Activated T-cell treated with anti-CD3 and anti-CD28 coated beads, Interleukin-2, amount 50 U/mL, for 4 hours (primary cell): ENCODE measurements at regions not wholly inside any gene's neighbourhood (a gene's known extent, or its start where the extent isn't known, plus 50 kb on each side); places are given as distances from the start of the nearest gene placed in this dataset.

Source experiments
- ATAC-seq, 2 donors: fragments of 200-7000 bp; cut with Tn5 transposase; one replicate each; pipeline ENCODE4 v1.10.0; 2021
- DNase-seq: peaks from one replicate; pipeline ENCODE4 v3.0.0-alpha.2; 2020
- H3K27me3 Mint-ChIP-seq: one replicate; pipeline ENCODE4 v1.8.0; 2021; ENCODE audit warnings: low read depth, mixed read lengths
- H3K36me3 Mint-ChIP-seq: one replicate; pipeline ENCODE4 v1.8.0; 2022; ENCODE audit warnings: mixed read lengths; ENCODE audit not compliant: insufficient read depth
- H3K4me1 Mint-ChIP-seq: one replicate; pipeline ENCODE4 v1.8.0; 2021; ENCODE audit warnings: low read depth, mixed read lengths
- H3K4me3 Mint-ChIP-seq: one replicate; pipeline ENCODE4 v1.8.0; 2021; ENCODE audit warnings: mild to moderate bottlenecking, moderate library complexity, mixed read lengths
- H3K9me3 Mint-ChIP-seq: one replicate; pipeline ENCODE4 v1.8.0; 2021; ENCODE audit warnings: mixed read lengths

GRCh38 chr15:79172801-79173460 lies 82.4 kb upstream of the RASGRF1 start:
- H3K9me3 Mint-ChIP-seq: no peaks in the 10 kb centered on the region

GRCh38 chr15:79172032-79172481 lies 81.5 kb upstream of the RASGRF1 start:
- no peaks in the 10 kb centered on the region for H3K9me3 Mint-ChIP-seq
- ATAC-seq: no peak
- no peak overlapping the region for H3K4me3 Mint-ChIP-seq
- H3K4me1 Mint-ChIP-seq: no peaks in the 10 kb centered on the region
- no peaks in the 10 kb centered on the region for H3K36me3 Mint-ChIP-seq
- no peak for DNase-seq
- H3K27me3 Mint-ChIP-seq: peaks cover 35% of the 10 kb centered on the region

More at GRCh38 chr15:79172801-79173460, 82.4 kb upstream of the RASGRF1 start:
- ATAC-seq (no peak), DNase-seq (no peak)
- Mint-ChIP-seq H3K36me3 (no peaks in the 10 kb centered on the region), H3K27me3 (peaks cover 39% of the 10 kb centered on the region), H3K4me3 (no peak overlapping the region), H3K4me1 (no peaks in the 10 kb centered on the region)

GRCh38 chr15:79171320-79172031 lies 80.9 kb upstream of the RASGRF1 start:
- H3K4me3 Mint-ChIP-seq: no peak overlapping the region
- H3K9me3 Mint-ChIP-seq: no peaks in the 10 kb centered on the region
- H3K27me3 Mint-ChIP-seq: peaks cover 35% of the 10 kb centered on the region
- H3K36me3 Mint-ChIP-seq: no peaks in the 10 kb centered on the region
- ATAC-seq: no peak
- H3K4me1 Mint-ChIP-seq: no peaks in the 10 kb centered on the region
- DNase-seq: no peak

- ATAC-seq (no peak), DNase-seq (no peak)
- Mint-ChIP-seq H3K27me3 (peaks cover 38% of the 10 kb centered on the region), H3K9me3 (no peaks in the 10 kb centered on the region), H3K4me1 (no peaks in the 10 kb centered on the region), H3K36me3 (no peaks in the 10 kb centered on the region), H3K4me3 (no peak overlapping the region)
Measured at GRCh38 chr15:79170256-79170664, 79.7 kb upstream of the RASGRF1 start.

GRCh38 chr15:79169526-79170133 lies 79.0 kb upstream of the RASGRF1 start:
- DNase-seq: no peak
- Mint-ChIP-seq H3K4me3 (no peak overlapping the region), H3K36me3 (no peaks in the 10 kb centered on the region), H3K27me3 (peaks cover 41% of the 10 kb centered on the region), H3K4me1 (no peaks in the 10 kb centered on the region), H3K9me3 (no peaks in the 10 kb centered on the region)
- no peak for ATAC-seq

- no peaks in the 10 kb centered on the region for H3K4me1 Mint-ChIP-seq
- H3K27me3 Mint-ChIP-seq: peaks cover 46% of the 10 kb centered on the region
- H3K36me3 Mint-ChIP-seq: no peaks in the 10 kb centered on the region
- no peaks in the 10 kb centered on the region for H3K9me3 Mint-ChIP-seq
- ATAC-seq (no peak), DNase-seq (no peak)
- no peak overlapping the region for H3K4me3 Mint-ChIP-seq
Measured at GRCh38 chr15:79168922-79169456, 78.4 kb upstream of the RASGRF1 start.

- ATAC-seq: no peak
- no peak overlapping the region for H3K4me3 Mint-ChIP-seq
- H3K36me3 Mint-ChIP-seq: no peaks in the 10 kb centered on the region
- no peak for DNase-seq
- H3K9me3 Mint-ChIP-seq: no peaks in the 10 kb centered on the region
- no peaks in the 10 kb centered on the region for H3K4me1 Mint-ChIP-seq
- H3K27me3 Mint-ChIP-seq: peaks cover 42% of the 10 kb centered on the region
Measured at GRCh38 chr15:79167776-79168175, 77.2 kb upstream of the RASGRF1 start.

- no peak for DNase-seq
- Mint-ChIP-seq H3K4me3 (no peak overlapping the region), H3K36me3 (no peaks in the 10 kb centered on the region), H3K9me3 (no peaks in the 10 kb centered on the region), H3K4me1 (no peaks in the 10 kb centered on the region), H3K27me3 (peaks cover 33% of the 10 kb centered on the region)
- ATAC-seq: no peak
Measured at GRCh38 chr15:79166311-79166955, 75.9 kb upstream of the RASGRF1 start.

GRCh38 chr15:79164465-79164864 lies 73.9 kb upstream of the RASGRF1 start:
- Mint-ChIP-seq H3K27me3 (peaks cover 30% of the 10 kb centered on the region), H3K9me3 (no peaks in the 10 kb centered on the region), H3K36me3 (no peaks in the 10 kb centered on the region), H3K4me3 (no peak overlapping the region), H3K4me1 (no peaks in the 10 kb centered on the region)
- DNase-seq (no peak), ATAC-seq (no peak)

GRCh38 chr15:79164043-79164442 lies 73.5 kb upstream of the RASGRF1 start:
- Mint-ChIP-seq H3K36me3 (no peaks in the 10 kb centered on the region), H3K4me3 (no peak overlapping the region), H3K27me3 (peaks cover 26% of the 10 kb centered on the region), H3K4me1 (no peaks in the 10 kb centered on the region), H3K9me3 (no peaks in the 10 kb centered on the region)
- no peak for DNase-seq
- no peak for ATAC-seq

- no peaks in the 10 kb centered on the region for H3K4me1 Mint-ChIP-seq
- no peak overlapping the region for H3K4me3 Mint-ChIP-seq
- ATAC-seq (no peak), DNase-seq (no peak)
- peaks cover 28% of the 10 kb centered on the region for H3K27me3 Mint-ChIP-seq
- H3K36me3 Mint-ChIP-seq: no peaks in the 10 kb centered on the region
- no peaks in the 10 kb centered on the region for H3K9me3 Mint-ChIP-seq
Measured at GRCh38 chr15:79163395-79163794, 72.8 kb upstream of the RASGRF1 start.

GRCh38 chr15:79161837-79162508 lies 71.4 kb upstream of the RASGRF1 start:
- DNase-seq (no peak), ATAC-seq (no peak)
- H3K9me3 Mint-ChIP-seq: no peaks in the 10 kb centered on the region
- no peaks in the 10 kb centered on the region for H3K36me3 Mint-ChIP-seq
- no peaks in the 10 kb centered on the region for H3K4me1 Mint-ChIP-seq
- H3K4me3 Mint-ChIP-seq: no peak overlapping the region
- peaks cover 24% of the 10 kb centered on the region for H3K27me3 Mint-ChIP-seq

GRCh38 chr15:79160211-79160610 lies 69.6 kb upstream of the RASGRF1 start:
- H3K27me3 Mint-ChIP-seq: peaks cover 18% of the 10 kb centered on the region
- no peaks in the 10 kb centered on the region for H3K9me3 Mint-ChIP-seq
- DNase-seq (no peak), ATAC-seq (no peak)
- no peaks in the 10 kb centered on the region for H3K4me1 Mint-ChIP-seq
- H3K36me3 Mint-ChIP-seq: no peaks in the 10 kb centered on the region
- H3K4me3 Mint-ChIP-seq: no peak overlapping the region
